GM23248 (cell line): ENCODE measurements at regions not wholly inside any gene's neighbourhood (a gene's known extent, or its start where the extent isn't known, plus 50 kb on each side); places are given as distances from the start of the nearest gene placed in this dataset.

Experiments used
- EZH2 ChIP-seq: fragments of 200-600 bp; sonication (generic); IDR thresholded peaks from 2 replicates; pipeline ENCODE4 v1.6.1; 2018; ENCODE audit warnings: antibody characterized with exemption, mild to moderate bottlenecking; ENCODE audit not compliant: insufficient read depth, poor library complexity, severe bottlenecking
- EZH2phosphoT487 ChIP-seq: fragments of 200-600 bp; sonication (generic); IDR thresholded peaks from 2 replicates; pipeline ENCODE4 v1.6.1; 2018; ENCODE audit warnings: antibody characterized with exemption, moderate library complexity, mild to moderate bottlenecking, low read depth; ENCODE audit not compliant: insufficient read depth

GRCh38 chr16:49100366-49100765 lies 181.3 kb downstream of the CBLN1 start:
- TF ChIP-seq EZH2 (no peak), EZH2phosphoT487 (no peak)
